ENCODE measurements at regions not wholly inside any gene's neighbourhood (a gene's known extent, or its start where the extent isn't known, plus 50 kb on each side); places are given as distances from the start of the nearest gene placed in this dataset.
"Not testable (repeated sequence)": the region's sequence is repeated elsewhere in the genome, so short reads cannot be mapped to it uniquely, and the experiment has no call there.

DNA sequence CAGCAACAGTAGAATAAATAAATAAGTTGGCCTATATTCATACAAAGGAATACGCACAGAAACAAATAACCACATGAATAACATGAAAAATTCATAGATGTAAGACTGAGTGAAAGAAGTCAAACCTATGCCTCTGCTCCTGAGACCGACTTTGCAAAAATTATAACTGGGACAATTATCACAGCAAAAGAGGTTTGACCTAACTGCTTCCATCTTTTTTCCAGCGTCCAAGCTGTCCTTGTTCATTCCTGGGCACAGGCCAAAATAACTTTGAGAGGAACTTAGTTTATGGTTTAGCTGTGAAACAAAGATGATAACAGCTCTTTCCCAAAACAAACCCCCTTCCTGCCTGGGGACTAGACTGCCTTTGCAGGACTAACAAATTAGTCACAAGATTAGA lies 109.6 kb upstream of the NBPF11 start:
- DNase-seq, result not testable (repeated sequence)

DNA sequence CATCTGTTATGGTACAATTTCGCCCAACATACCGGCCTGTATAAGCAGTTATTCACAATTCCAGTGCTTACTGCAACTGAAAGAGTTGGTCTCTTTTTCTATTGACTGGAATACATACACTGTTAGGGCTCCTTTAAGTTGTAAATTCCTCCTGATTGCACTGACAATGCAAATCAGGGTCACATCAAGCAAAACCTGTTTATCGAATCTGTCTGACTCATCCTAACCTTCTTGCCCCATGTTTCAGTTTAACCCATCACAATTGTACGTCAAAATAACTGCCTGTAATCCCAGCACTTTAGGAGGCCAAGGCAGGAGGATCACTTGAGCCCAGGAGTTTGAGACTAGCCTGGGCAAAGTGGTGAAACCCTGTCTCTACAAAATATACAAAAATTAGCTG lies 105.8 kb upstream of the NBPF11 start:
- DNase-seq, result not testable (repeated sequence)

DNA sequence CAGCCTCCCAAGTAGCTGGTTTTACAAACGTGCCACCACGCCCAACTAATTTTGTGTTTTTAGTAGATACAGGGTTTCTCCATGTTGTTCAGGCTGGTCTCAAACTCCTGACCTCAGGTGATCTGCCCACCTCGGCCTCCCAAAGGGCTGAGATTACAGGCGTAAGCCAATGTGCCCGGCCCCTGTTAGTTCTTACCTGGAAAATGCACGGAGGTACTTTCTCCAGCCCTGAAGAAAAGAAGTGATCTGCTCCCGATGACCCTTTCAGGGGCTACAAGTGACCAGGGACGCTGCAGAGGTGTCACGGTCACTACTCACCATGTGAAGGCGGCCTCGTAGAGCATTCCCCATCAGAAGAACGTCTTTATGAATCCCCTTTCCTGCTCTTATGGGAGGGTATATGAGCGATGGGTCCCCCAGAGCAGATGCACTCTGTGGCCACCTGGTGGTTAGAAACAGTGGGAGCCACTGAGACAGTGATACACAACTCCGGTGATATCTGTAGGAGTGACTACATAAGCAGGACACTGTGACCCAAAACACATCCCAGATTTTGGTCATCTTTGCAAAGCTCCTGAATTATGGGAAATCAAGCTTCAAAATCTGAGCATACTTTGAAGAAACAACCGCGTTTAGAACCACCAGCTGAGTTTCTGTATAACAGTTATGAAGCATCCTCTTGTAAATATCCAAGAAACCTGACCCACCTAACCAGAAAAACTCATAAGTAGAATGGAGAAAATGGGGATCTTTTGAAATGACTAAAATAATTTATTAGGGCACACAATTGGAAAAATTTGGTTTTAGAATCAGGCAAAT lies 102.7 kb upstream of the NBPF11 start:
- not testable (repeated sequence) for DNase-seq

DNA sequence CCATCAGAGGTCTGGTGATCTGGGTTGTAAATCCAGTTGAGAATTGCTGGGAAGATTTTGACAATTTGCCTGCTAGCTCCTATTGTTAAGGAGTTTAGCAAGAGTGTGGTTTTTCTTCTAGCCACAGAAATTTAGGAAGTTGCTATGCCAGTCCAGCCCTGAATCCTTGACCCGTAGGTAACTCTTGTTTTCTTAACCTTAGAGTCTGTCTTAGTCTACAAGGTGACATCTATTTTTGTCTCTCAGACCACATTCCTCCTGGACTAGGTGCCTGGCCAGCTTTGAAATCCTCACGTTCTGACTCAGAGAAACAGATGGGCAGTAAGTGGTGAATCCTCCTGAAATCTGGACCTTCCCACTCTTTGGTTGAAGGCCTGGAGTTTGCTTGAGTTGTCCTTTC lies 101.7 kb upstream of the NBPF11 start:
- DNase-seq, result not testable (repeated sequence)

DNA sequence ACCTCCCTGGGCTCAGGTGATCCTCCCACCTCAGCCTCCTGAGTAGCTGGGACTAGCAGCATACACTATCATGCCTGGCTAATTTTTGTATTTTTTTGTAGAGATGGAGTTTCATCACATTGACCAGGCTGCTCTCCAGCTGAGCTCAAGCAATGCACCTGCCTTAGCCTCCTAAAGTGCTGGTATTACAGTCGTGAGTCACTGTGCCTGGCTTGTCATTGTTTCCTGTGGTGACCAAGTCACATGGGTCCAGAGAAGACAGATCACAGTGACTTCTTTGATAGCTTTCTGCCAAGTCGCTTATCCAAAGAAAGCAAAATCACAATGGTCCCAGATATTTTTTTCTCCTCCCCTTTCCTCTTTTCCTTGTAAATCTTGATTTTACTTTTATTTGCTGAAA lies 96.7 kb upstream of the NBPF11 start:
- DNase-seq, result not testable (repeated sequence)

DNA sequence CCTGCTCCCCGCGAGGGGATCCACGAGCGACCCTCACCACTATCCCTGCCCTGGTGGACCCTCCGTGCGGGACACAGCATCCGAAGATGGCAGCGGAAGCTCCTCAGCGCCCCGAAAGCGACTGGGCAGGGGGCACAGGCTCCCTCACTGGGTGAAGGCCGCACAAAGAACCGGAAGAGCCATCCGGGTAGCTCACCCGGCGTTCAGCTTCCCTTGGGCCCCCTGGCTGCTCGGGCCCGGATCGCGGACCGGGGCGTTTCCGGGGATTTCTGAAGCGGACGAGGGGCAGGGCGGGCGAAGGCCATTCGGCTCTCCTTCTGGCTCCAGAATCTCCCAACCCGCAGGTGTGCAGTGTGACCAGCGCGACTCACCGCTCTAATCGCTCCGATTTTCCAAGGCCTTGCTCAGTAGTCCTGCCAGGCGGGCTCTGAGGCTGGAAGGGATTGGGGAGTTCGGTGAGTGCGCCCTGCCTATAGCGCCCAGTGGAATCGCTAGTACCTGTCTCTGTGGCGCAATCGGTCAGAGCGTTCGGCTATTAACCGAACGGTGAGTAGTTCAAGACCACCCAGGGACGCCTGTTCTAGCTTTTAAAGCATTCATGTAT lies 94.3 kb upstream of the NBPF11 start:
- DNase-seq, result not testable (repeated sequence)

DNA sequence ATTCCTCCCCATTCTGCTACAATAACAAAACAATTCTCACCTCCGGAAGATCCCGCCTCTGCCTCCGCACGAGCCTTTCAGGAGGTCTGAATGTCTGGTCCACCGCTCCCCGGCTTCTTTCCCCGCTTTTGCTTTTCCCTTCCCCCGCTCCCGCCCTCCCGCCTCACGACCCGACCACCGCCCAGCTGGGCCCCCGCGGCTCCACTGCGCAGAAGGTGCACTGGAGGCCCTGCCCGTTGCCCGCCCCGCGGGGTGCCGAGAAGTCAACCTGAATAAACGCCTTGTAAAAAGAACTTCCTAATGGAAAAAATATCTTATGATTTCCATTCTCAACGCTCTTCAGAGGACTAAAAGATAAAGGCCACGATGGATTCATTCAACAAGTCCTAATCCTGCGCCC lies 93.8 kb upstream of the NBPF11 start:
- not testable (repeated sequence) for DNase-seq

DNA sequence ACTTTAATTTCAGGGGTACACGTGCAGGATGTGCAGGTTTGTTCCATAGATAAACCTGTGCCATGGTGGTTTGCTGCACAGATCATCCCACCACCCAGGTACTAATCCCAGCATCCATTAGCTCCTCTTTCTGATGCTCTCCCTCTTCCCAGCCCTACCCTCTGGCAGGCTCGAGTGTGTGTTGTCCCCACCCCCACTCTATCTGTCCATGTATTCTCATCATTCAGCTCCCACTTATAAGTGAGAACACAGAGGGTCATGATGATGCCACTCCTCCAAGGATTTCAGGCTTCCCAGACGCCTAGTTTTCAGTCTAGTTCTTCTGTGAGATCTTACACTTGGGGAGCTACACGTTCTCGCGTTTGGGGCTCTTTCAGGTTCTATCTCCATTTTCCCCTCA lies 93.4 kb upstream of the NBPF11 start:
- not testable (repeated sequence) for DNase-seq

DNA sequence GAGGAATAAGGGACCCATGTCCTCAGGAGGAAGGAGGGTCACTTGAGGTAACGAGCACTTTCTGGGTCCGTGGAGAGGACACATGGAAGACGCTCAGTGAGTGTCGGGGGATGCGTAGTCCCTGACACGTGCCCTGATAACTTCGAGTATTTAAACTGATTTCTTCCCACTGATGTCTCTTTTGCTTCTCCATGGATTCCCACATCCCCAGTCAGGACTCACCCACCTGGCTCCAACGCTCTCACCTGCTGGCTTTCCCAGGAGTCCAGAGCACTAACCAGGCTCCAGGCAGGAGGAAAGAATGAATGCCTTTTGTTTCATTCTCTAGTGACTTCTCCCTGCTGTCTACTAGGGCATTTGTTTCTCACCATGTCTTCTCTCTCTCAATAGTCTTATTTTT lies 81.2 kb upstream of the NBPF11 start:
- not testable (repeated sequence) for DNase-seq

DNA sequence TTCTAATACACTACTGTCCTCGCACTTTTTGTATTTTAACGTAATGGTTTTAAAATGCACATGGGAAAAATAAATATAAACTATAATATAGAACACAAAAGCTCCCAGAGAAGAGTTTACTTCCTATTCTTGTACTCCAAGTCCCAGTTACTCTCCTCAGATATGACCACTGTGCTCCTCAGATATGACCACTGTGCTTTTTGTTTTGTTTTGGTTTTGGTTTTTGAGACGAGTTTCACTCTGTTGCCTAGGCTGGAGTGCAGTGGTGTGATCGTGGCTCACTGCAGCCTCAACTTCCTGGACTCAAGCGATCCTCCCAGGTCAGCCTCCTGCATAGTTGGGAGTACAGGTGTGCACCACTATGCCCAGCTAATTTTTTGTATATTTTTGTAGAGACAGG lies 76.8 kb upstream of the NBPF11 start:
- DNase-seq, result not testable (repeated sequence)

DNA sequence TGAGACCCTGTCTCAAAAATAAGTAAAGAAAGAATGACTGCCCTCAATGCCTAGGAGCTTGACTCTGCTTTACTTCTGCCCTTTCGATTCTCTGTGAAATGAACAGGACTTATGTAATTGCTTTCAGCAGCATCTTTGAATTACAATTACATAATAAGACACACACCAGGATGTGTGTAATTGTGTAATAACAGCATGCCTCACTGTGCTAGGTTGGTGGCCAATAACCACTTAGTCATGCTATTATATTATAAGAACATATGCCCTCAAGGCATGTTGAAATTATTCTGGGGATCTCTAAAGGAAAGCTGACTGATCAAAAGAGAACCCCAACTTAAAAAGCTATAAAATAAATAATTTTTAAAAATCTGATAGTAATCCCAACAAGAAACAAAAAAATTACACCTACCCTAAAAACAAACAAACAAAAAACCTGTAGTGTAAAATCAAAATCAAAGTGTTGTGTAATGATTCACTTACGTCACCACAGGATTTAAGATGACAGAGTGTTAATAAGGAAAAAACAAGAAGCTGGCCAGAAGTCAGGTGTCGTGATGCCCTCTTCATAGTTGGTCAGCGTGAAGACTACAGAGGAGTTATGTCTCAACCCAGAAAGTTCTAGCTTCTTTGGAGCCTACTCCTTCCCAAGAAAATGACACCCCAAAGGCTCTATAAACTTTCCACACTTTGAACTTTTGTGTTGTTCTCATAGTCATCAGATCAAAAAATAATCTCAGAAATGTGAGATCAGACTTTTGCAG lies 70.5 kb upstream of the NBPF11 start:
- not testable (repeated sequence) for DNase-seq

DNA sequence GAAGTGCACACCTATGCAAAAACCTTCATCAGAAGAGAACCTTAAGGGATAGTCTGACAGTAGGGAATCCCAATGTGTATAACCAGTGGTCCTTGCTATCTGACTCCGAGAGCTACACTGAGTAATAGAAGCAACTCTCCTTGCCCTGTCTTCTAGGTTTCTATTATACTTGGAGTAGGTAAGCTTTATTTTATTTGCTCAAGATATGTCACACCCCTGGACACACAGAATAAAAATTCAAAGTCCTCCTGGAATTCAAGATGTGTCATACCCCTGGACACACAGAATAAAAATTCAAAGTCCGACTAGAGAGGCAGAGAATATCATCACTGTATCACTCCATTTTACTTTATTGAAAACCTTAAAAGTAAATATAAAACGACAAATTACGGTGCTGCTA lies 69.5 kb upstream of the NBPF11 start:
- DNase-seq, result not testable (repeated sequence)

DNA sequence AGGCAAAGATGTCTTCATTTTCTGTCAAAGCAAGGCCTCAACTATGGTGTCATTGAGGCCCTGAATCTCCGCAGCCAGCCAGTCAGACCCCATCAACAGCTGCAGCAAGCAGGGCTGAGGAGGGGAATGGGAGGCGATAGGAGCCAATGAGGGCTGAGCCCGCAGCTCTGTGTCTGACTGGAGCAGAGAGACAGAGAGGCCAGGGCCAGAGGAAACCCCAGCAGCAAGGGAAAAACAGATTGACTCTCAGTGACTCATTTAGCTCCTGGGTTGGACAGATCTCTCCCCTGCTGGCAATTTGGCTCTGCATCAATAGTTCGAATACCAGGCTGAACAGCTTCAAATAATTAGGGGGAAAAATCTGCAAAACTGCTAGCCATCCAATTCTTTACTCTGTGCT lies 67.1 kb upstream of the NBPF11 start:
- not testable (repeated sequence) for DNase-seq

DNA sequence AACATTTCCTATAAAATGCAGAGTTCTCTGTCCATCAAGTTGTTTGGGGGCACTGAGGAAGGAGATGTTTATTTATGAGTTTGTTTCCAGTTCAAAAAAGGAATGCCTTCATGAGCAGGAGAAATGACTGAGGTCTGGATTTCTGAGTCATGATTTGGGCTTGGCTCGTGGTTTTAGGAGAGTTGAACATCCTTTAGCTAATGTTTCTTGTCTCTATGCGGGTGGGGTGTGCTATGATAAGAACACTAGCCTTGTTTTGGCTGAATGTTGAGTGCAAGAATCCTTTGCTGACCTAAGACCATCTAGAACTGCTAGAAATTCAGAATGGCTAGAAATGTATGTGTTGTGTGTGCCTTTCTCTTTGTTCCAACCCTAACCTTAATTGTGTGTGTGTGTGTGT lies 59.1 kb upstream of the NBPF11 start:
- not testable (repeated sequence) for DNase-seq

DNA sequence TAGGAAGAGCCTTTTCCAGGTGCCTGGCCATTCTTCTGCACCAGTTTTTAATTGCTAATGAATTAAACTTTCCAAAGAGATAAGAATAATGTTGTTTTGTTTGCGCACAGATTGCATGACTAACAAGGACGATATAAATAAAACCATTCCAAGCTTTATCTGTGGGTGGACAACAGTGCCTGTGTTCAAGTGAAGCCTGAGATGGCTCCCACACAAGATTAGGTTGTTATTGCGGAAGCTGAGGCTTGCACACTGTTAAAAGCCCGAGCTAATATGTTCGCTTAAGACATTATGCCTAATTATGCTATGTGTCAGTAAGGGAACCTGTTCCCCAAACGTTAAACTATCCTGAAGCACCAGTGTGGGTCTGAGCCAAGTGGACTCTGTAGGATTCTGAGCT lies 58.5 kb upstream of the NBPF11 start:
- not testable (repeated sequence) for DNase-seq

DNA sequence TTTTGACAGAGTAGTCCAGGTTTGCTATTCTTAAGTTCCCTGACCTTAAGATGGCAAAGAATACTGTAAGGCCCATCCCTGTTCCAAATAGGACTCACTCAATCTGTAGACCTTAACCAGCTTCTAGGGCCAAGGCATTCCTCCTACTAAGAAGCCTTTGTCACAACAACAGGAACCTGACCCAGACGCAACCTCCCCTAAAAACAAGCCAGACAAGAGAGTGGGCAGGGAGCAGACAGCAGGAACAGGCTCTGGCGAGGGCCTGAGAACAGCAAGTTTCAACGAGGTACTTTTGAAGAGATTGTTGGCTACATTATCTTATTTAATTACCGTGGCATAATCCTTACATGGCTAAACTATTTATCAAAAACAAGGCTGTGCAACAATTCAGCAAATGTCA lies 58.1 kb upstream of the NBPF11 start:
- DNase-seq, result not testable (repeated sequence)

DNA sequence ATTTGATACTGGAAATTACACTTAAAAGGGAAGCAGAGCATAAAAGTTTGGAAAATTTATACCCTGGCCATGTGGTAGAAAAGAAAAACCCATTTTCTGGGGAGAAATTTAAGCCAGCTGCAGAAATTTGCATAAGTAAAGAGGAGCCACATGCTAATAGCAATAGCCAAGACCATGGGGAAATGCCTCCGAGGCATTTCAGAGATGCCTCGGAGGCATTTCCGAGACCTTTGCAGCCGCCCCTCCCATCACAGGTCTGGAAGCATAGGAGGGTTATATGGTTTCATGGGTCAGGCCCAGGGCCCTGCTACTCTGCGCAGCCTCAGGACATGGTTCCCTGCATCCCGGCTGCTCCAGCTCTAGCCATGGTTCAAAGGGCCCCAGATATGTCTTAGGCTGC lies 49.9 kb upstream of the NBPF11 start:
- DNase-seq, result not testable (repeated sequence)
